Dermis microvascular lymphatic vessel endothelial cell (primary cell): ENCODE measurements at regions not wholly inside any gene's neighbourhood (a gene's known extent, or its start where the extent isn't known, plus 50 kb on each side); places are given as distances from the start of the nearest gene placed in this dataset.

ENCODE experiments used
- DNase-seq, 2 donors: peaks; one replicate each; pipeline versions ENCODE4 v3.0.0 to v3.0.0-alpha.2; 2010; ENCODE audit warnings: low read depth in 2 of 2

DNA sequence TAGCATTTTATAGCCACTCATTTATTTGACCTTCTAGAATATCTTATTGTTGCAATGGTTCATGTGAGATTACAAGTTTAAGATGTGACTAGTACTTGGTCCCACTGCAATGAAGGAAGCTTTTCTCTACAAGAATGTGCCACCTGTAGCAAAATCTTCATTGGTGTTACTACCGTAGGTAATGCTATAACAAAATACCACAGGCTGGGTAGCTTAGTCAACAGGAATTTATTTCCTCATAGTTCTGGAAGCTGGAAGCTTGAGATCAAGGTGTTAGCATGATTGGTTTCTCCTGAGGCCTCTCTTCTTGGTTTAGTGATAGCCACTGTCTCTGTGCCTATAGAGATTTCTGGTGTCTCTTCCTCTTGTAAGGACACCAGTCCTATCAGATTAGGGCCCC, 441.0 kb downstream of the GPM6A start:
- no peak for DNase-seq

- DNase-seq, result no peak
Measured at GRCh38 chr4:175373031-175373430, 439.0 kb downstream of the GPM6A start.

- no peak for DNase-seq
Measured at GRCh38 chr4:175374459-175374858, 437.6 kb downstream of the GPM6A start.

GRCh38 chr4:175376287-175376977, 435.6 kb downstream of the GPM6A start:
- DNase-seq, result no peak

DNA sequence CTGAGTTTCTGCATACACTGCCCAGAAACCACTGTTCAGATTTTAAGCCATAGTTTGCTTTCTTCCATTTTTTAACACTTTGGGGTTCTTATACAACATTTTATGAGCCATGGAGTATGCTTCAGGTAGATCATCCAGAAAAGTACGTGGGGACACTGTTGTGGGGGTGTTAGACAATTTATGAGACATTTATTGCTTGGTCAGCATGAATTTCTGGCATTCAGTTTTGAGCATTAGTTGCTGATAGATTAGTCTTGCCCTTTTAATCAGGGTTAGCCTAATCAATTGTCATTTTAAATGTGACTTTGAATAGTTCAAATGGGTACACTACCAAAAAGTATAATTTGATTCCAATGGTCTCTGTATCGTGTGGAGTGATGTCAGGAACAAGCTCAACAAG, 434.9 kb downstream of the GPM6A start:
- DNase-seq, result no peak

DNA sequence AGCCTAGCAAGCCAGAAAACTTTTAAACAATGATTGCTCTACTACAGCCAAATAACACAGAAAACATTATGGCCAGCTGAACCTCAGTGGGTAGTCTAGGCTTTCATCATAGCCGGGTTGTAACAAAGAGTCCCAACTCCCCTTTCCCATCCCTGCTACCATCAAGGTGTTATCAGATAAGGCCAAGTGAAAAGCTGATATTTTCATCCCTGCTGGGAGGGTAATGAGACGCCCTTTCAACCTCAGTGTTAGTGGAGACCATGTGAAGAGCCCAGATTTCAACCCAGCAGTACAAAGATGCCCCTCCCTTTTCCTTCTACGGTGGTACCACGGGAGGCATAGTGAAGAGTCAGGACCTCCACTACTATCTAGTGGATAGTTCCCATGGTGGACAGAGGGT, 433.7 kb downstream of the GPM6A start:
- no peak for DNase-seq

DNA sequence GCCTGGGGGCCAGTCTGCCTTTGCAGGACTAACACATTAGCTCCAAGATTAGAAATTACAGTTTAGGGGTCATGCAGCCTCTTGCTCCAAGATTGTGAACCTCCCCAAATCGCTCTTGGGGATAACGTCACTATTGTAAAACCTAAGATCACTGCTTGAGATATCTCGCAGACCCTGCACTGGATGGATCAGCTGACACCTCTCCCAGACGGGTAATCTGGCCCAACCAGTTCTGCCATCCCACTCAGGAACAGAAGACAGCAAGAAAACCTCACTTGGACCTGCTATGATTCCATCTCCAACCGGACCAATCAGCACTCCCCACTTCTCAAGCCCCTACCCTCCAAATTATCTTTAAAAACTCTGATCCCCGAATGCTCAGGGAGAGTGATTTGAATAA, 431.2 kb downstream of the GPM6A start:
- DNase-seq, result no peak

DNA sequence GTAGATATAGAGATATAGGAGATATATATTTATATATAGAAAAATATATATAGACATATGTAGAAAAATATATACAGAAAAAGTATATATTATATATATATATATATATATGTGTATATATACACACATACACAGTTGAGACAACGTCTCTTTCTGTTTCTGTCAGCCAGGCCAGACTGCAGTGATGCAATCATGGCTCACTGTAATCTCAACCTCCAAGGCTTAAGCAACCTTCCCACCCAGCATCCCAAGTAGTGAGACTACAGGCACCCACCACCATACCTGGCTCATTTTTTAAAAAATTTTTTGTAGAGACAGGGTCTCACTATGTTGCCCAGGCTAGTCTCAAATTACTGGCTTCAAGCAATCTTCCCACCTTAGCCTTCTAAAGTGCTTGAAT, 426.3 kb downstream of the GPM6A start:
- no peak for DNase-seq

DNA sequence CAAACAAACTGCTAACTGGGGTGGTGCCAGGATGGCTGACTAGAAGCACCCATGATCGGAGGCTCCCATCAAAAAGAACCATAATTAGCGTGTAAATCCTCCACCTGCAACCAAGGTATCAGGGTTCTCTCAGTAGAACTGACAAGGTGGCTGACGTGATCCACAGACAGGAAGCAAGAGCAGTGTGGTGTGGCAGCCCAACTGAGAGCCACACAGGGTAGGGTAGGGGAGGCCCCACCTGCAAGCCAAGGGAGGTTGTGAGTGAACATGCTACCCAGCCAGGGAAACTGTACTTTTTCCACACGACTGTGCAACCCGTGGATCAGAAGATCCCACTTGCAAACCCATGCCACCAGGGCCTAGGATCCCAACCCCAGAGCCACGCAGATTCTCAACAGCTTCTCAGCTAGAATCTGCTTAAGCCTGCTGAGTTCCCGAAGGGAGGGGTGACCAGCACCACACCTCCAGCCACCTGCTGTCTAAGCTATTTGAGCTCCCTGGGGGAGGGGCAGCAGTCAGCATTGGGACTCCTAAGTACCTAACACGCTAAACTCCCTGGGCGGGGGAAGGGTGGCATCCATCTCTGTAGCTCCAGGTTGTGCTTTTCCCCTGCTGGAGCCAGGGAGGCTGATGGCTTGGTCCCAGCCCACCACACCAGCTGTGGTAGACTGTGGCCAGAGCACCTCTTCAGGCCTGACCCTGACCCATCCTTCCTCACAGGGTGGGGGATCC, 425.1 kb downstream of the GPM6A start:
- no peak for DNase-seq

DNA sequence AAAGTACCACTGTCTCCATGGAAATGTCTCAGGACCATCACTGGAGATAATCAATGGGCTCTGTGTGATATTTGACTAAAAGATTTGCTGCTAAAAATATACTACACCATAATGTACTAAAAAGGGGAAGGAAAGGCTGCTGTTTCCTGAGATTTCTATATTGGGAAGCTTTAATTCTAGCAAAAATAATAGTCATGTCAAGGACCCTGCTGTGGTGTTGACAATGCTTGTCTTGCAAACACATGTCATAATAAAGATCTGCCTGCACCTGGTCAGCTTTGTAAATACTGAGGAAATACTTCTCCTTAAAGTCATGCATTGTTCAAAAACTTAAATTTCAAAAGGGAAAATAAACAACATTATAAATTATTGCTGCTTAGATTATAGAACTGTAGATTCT, 417.9 kb downstream of the GPM6A start:
- no peak for DNase-seq

GRCh38 chr4:175405961-175406360, 406.1 kb downstream of the GPM6A start:
- DNase-seq, result no peak

DNA sequence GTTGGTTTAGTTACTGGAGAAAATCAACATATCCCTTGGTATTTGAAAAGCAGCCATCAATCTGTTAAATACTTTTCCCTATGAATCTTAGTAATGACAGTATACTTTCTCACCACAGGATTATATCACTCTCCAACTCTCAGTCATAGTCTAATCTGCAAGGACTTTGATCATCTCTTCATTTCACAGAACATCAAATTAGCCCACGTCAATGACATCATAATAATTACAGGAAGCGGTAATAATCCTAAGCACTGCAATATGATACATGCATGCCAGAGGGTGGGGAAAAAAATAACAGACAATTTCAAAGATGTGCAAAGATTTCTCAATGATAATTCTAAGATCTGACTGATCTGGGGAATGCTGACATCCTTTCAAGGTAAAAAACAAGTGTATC, 404.1 kb downstream of the GPM6A start:
- no peak for DNase-seq

- no peak for DNase-seq
Measured at GRCh38 chr4:175411251-175411650, 400.8 kb downstream of the GPM6A start.

DNA sequence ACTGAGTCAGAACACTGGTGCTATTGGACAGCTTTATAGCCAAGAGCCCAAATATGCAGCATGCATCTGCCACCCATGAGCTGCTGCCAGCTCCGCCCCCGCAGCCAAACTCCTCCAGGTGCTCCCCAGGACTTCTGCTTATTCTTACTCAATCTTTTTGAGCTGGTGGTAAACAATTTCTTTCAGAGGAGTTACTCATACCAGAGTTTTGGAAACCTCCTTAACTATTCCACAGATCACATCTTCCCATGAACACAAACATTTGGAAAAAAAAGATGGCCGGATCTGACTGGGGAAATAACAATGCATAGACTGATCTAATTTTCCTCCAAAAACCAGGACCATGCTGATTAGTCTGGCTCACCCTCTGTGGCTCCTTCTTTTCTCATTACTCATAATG, 399.9 kb downstream of the GPM6A start:
- DNase-seq, result no peak

GRCh38 chr4:175412746-175413145, 399.3 kb downstream of the GPM6A start:
- no peak for DNase-seq

DNA sequence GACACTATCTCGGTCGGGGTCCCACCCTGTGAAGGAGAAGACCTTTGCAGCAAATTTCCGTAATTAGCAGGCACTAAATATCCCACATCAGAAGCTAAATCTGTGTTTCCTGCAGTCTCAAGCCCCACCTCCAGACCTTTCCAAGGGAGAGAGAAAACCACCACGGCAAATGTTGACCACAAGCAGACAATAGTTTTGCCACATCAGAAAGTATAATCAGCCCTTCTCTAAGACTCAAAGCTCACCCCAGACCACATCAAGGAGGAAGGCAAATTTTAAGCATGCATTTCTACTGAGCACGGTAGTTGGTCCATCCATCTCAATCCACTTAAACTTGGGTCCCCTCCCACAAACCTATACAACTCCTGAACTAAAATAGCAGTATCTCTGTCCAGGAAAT, 398.5 kb downstream of the GPM6A start:
- DNase-seq, result no peak

- DNase-seq, result no peak
Measured at GRCh38 chr4:175414602-175415001, 397.5 kb downstream of the GPM6A start.

GRCh38 chr4:175418516-175418915, 393.5 kb downstream of the GPM6A start:
- no peak for DNase-seq

DNA sequence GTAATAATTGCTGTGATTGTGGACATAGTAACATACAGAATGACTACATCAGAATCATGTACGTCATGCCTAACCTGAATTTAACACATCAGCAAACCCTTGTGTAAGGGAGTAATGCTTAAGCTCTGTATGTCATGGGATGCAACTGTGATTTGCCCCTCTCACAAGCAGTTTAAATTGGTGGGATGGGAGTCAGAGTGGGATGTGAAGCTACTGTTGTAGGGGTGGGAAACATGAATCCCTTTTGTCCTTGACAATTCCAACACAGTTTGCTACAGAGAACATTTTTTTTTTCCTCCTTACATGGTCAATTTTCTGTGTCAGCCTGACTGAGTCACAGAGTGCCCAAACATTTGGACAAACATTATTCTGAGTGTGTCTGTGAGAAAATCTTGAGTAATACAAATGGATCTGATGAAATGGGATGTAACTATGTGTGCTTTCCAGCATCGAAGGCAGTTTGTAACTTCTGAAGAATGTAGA, 392.8 kb downstream of the GPM6A start:
- DNase-seq, result no peak

- DNase-seq, result no peak
Measured at GRCh38 chr4:175421506-175421905, 390.6 kb downstream of the GPM6A start.

- DNase-seq, result no peak
Measured at GRCh38 chr4:175422331-175422730, 389.7 kb downstream of the GPM6A start.

DNA sequence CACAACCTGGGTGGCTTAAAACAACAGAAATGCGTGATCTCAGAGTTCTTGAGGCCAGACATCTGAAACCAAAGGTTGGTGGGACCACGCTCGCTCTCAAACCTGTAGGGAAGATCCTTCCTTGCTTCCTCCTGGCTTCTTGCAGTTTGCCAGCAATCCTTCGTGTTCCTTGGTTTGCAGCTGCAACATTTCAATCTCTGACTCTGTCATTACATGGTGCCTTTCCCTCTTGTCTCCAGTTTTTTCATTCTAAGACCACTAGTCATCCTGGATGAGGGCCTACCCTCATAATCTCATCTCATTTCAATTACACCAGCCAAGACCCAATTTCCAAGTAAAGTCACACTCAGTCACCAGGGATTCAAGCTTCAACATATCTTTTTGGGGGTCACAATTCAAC, 388.0 kb downstream of the GPM6A start:
- DNase-seq, result no peak

DNA sequence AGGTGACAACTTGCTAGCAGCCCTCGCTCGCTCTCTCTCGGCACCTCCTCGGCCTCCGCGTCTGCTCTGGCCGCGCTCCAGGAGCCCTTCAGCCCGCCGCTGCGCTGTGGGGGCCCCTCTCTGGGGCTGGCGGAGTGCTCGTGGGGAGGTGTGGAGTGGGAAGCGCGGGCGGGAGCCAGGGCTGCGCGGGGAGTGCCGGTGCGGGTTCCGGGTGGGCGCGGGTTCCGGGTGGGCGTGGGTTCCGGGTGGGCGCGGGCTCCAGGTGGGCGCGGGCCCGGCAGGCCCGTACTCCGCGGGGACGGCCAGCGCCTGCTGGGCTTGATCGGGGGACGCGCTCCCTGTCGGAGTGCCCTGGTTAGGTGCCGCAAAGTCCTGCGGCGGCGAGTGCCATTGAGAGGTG, 384.3 kb downstream of the GPM6A start:
- no peak for DNase-seq
